UCSD-AML1 (cell line): ENCODE measurements at regions not wholly inside any gene's neighbourhood (a gene's known extent, or its start where the extent isn't known, plus 50 kb on each side); places are given as distances from the start of the nearest gene placed in this dataset.
A peak's percentile ranks its signal among the peaks of the same experiment; 100 is the strongest.
"Not testable (repeated sequence)": the region's sequence is repeated elsewhere in the genome, so short reads cannot be mapped to it uniquely, and the experiment has no call there.

Experiments used
- DNase-seq: peaks from one replicate; lab custom pipeline; 2025; ENCODE audit not compliant: unreplicated experiment; lab: John Stamatoyannopoulos, UW

DNA sequence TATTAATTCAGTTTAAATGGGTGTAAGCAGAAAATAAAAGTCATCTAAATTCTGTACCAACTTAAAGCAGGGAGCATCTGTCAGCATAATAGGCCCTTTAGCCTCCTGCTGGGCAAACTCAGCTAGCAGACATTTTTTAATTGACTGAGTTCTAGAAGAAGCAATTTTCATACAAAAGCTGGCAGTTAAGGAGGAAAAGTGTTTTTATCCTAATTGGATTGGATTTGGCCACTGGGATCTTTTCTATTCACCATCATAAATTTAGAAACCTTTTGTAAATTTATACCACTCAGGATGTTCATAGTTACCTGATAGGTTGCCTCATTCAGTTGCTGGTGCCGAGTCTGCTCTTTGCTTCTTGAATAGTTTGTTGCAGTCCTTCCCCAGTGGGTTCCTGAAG is 262.7 kb upstream of the FSIP2 start:
- no peak for DNase-seq

DNA sequence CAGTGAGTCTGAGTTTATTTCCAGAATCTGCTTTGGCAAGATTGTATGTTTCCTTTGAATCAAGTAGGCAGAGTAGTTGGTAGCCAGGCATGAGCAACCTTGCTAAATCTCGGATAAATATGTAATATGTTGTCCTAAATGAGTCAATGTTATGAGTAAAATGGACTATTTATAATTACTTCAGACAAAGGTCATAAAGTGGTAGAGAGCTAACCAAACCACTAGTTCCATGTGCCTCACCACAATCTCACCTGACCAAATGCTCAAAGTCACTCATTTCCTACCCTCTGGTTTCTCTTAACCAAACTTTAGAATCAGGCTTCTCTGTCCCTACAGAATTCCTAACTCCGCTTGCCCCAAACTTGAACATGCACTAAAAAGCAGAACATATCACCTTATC is 261.2 kb upstream of the FSIP2 start:
- no peak for DNase-seq

DNA sequence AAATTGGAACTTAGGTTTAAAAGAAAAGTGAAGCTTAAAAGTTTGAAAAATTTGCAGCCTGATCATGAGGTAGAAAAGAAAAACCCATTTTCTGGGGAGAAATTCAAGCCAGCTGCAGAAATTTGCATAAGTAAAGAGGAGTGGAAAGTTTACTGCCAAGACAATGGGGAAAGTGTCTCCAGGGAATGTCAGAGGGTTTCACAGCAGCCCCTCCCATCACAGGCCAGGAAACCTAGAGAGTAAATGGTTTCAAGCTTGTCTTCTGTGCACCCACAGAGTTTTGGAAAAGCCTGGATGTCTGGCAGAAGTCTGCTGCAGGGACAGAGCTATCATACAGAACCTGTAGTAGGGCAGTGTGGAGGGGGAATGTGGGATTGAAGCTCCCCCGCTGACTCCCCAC is 254.0 kb upstream of the FSIP2 start:
- no peak for DNase-seq

DNA sequence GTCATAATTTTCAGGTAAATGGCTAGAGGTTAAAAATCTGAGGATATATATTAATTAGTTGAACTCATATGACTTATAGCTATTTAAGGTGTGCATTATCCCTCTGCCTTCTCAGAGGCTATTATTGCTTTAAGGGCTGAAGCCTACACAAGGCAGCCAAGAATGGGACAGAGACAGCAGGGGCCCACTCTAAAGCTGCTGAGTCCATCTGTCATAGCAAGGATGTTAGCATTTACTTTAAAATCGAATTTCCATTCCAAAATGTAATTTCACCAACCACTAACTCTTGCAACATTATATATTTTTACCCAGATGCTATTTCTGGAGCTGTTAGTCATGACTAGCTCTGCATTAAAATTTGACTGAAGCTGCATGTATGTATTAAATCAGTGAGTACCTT is 236.3 kb upstream of the FSIP2 start:
- no peak for DNase-seq

DNA sequence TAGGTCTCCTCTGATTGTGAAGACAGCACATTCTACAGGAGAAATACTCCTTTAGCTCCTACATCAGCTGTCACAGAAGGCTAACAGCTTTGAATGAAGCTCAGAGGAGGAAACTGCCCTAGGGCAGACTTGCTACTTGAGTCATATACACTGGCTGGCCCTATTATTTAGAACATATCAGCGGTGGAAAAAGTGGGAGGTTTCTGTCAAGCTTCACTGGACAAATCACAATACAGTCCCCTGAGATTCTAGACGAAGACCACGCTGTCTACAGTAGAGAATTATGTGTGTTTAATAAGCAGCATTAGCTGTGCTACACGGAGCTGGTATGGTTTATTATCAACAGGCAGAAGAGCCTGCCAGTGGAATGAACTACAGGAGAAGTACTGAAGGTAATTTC is 230.9 kb upstream of the FSIP2 start:
- no peak for DNase-seq

DNA sequence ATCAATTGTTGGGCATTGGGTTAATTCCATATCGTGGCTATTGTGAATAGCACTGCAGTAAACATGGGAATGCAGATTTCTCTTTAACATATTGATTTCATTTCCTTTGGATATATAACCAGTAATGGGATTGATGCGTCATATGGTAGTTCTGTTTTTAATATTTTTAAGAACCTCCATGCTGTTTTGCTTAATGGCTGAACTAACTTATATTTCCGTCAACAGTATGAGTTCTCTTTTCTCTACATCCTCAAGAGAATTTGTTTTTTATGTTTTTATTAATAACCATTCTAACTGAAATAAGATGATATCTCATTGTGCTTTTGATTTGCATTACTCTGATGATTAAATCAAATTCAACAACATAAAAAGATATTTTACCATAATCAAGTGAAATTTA is 228.5 kb upstream of the FSIP2 start:
- DNase-seq: no peak

DNA sequence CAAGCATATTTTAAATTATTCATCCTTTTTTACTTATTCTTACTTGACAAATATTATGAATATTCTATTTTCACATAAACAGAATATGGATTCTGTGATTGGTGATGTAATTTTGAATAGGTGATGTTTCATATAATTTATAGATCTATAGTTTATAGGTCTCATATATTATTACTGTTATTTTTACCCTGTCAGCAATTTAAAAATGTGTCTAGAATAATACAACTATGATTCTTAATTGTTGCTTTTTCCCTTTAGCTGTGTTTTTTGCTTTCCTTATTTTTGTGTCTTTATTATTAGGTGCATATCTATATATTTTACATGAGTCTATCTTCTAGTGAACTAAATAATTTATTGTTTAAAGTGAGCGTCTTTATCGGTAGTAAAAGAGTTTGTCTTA is 226.7 kb upstream of the FSIP2 start:
- no peak for DNase-seq

DNA sequence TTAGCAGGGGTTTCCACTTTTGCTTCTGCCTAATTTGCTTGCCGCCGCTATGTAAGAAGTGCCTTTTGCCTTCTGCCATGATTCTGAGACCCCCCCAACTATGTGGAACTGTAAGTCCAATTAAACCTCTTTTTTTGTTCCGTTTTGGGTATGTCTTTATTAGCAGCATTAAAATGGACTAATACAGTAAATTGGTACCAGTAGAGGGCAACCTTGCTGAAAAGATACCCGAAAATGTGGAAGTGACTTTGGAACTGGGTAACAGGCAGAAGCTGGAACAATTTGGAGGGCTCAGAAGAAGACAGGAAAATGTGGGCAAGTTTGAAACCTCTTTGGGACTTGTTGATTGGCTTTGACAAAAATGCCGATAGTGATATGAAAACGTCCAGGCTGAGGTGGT is 216.1 kb upstream of the FSIP2 start:
- peak; percentile 4 for DNase-seq

DNA sequence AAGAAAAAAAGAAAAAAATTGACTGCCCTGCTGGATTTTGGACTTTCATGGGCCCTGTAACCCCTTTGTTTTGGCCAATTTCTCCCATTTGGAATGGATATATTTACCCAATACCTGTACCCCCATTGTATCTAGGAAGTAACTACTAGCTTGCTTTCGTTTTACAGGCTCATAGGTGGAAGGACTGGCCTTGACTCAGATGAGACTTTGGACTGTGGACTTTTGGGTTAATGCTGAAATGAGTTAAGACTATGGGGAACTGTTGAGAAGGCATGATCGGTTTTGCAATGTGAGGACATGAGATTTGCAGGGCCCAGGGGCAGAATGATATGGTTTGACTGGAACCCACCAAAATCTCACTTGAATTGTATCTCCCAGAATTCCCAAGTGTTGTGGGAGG is 214.4 kb upstream of the FSIP2 start:
- not testable (repeated sequence) for DNase-seq

DNA sequence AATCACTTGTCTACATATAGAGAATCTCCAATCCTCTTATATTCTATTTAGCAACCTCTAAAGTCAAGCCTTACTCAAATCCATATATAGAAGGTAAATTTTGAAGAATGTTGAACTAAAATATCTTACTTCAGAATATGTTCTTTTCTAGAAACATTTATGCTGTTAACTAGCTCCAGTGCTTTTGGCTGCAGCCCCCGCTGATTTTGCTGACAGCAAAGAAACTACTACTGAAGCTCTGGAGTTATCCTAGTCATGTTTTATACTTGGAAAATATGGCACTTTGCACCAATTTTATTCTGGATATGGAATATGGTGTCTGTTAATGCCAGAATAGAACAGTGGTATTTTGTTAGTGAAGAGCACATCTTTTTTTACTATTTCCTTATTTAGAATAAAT is 212.4 kb upstream of the FSIP2 start:
- no peak for DNase-seq

DNA sequence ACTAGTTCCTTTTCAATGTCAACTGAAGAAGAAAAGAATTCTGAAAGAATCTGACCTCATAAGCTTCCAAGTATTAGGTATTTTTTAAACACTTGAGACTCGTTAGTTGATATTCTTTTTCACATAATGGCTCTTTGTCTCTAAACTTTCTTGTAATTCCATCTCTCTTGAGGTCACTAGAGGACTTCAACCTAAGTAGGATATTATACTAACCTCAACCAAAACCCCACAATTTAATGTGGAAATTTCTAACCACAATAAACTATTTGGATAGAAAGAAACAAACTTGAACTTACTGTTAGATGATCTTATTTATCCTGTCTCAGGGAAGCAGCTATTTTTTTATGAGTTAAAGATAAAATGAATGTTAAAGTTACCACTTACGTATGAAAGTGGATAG is 206.9 kb upstream of the FSIP2 start:
- no peak for DNase-seq

DNA sequence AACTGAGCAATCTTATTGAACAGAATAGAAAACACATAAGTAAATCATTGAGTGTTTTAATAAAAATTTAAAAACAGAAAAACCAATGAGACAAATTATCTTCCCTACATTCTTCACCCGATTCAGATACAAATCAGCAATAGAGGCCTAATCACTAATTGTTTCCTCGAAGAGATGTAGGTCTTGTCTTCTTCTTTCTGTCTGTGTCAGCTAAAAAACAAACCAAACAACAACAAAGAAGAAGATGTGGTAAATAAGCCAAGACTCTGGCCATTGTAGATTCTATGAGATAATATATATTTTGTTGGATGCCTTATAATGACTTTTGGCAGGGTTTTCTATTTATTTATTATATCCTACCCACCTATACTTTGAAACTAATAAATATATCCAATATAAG is 200.9 kb upstream of the FSIP2 start:
- no peak for DNase-seq

DNA sequence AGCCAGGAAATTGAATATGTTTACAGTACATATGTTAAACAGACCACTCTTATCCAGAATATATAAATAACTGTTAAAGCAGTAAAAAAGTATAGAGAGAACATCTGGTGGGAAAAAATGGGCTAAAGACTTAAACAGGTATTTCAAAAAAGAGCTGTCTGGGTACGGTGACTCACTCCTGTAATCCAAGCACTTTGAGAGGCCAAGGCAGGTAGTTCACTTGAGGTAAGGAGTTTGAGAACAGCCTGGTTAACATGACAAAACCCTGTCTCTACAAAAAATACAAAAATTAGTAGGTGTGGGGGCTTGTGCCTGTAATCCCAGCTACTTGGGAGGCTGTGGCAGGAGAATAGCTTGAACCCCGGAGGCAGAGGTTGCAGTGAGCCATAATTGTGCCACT is 171.4 kb upstream of the FSIP2 start:
- DNase-seq: no peak

DNA sequence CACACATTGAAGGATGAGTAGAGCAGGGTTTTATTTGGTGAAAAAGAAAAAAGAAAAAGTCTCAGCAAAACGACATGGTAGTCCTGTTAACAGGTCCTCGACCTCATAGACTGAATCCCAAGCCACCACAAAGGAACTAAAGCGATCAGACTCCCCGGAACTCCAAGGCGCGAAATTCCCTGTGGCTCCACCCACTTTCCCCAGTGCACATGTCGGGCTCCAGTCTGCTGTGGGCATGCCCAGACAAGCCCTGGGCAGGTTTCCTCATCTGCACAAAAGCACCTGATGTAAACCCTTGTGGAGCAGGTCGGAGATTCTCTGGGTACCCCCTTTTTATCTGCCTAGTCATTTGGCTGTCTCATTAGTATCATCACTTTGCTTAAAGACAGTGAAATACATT is 170.7 kb upstream of the FSIP2 start:
- DNase-seq: peak; percentile 2

DNA sequence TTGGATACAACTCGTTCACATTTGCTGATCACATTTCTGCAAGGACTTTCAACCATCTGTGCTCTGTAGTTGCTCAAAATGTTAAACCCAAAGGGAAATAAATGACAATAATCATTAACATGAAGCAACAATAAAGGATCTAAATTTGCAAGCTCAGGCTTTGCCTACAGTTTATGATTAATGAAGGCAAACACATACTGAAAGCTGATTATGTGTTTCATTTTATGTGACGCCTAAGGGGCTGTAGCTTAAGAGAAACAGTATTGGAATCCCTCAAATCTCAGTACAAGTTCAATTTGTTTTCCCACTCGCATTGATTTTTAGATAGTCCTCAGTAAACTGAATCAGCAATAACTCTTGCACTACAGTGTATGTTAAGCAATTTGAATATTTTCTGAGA is 160.3 kb upstream of the FSIP2 start:
- no peak for DNase-seq

DNA sequence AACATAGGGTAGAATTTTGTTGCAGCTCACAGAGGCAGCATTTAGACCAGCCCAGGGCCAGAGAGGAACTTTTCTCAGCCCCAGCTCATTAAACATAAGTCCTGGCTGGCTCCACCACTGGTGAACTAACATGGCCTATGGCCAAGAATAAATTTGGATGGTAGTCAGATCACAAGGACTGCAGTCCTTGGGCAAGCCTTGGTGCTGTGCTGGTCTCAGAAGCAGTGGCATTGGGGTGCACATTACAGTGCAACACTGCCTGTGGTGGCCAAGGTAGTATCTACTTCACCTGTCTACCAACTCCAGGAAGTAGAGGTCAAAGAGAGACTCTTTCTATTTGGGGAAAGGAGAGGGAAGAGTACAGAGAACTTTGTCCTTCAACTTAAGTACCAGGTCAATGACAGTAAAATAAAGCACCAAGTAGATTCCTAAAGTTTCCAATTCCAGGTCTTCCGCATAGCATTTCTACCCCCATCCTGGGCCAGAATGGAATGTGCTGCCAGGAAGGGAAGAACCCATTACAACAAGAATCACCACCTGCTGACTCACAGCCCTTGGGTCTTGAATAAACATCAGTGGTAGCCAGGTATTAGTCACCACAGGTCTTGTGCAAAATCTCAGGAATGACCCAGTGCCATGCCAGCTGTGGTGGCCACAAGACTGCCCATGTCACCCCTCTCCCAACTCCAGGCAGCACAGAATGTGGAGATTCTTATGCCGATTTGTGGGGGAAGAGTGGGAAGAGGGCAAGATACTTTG is 155.4 kb upstream of the FSIP2 start:
- DNase-seq: no peak

DNA sequence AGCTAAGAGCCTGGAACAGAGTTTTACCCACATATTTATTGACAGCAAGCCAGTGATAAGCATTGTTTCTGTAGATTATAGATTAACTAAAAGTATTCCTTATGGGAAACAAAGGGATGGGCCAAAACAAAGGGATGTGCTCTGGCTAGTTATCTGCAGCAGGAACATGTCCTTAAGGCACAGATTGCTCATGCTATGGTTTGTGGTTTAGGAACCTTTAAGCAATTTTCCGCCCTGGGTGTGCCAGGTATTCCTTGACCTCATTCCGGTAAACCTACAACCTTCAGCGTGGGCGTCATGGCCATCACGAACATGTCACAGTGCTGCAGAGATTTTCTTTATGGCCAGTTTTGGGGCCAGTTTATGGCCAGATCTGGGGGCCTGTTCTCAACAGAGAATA is 153.4 kb upstream of the FSIP2 start:
- DNase-seq: not testable (repeated sequence)

DNA sequence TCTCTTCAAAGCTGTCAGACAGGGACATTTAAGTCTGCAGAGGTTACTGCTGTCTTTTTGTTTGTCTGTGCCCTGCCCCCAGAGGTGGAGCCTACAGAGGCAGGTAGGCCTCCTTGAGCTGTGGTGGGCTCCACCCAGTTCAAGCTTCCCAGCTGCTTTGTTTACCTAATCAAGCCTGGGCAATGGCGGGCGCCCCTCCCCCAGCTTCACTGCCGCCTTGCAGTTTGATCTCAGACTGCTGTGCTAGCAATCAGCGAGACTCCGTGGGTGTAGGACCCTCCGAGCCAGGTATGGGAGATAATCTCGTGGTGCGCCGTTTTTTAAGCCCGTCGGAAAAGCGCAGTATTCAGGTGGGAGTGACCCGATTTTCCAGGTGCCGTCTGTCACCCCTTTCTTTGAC is 147.3 kb upstream of the FSIP2 start:
- not testable (repeated sequence) for DNase-seq

DNA sequence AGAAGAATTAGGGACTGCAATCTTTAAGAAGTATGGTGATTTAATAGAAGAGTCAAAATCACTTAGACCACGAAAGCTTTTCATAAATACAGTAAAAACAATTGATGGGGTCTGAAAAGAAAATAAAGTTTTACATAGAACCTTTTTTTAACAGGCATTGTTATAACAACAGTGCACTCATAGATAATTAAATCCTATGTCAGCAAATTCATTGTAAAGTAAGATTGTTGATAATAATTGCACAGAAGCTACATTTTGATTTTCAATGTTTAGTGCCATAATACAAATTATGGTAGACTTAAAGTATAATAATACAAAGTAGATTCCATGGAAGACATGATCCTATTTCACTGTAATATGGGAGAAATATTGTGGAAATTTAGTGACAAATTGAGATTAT is 130.7 kb upstream of the FSIP2 start:
- no peak for DNase-seq

DNA sequence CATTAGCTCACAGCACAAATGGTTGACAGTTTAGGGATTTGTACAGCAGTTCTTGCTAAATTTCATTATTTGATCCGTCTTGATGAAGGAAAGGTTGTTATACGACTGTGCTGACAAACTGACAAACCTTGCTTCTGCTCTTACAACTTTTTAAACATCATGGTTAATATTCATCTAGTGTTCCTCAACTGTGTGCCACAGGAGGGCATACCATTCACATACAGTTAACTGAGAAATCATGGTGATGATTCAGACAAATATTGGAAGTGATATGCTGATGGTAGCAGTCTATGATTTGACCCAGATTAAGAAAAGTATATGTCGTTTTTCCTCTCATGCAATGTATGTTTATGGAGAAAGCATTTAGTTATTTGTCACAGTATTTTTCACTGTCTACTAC is 129.8 kb upstream of the FSIP2 start:
- no peak for DNase-seq

DNA sequence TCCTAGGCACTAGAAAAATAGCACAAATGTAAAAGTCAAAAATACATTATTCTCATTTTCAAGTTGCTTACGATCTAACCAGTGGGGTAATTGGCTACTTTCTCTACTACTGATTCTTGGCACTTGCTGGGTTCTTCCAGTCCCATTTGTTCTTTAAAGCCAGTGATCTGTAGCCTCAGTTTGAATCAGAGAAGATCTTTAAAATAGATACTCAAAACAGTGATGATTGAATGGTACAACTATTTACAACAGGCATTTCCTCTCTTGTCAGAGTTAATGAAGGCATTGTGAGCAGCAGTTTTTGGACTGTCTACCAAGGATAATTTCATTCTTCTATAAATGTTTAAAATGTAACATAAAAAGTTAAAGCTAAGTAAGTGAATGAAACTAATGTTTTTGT is 128.3 kb upstream of the FSIP2 start:
- no peak for DNase-seq

DNA sequence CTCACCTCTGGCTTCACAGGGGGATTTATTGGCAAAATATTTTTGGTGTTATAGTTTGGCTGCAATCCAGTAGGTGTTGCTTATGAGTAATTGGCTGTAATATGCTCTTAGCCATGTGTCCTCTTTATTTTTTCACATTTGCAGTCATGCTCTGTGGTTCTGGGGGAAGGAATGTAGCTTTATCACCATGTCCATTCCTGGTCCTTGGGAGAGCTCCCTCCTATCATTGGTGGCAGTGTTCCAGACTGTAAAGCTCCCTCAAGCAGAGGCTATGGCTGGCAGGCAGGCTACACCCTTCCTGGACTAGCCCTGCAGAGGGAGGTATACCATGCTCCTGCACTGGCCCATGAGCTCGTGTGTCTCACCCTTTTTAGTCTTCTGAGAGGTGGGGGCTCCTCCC is 120.0 kb upstream of the FSIP2 start:
- no peak for DNase-seq

DNA sequence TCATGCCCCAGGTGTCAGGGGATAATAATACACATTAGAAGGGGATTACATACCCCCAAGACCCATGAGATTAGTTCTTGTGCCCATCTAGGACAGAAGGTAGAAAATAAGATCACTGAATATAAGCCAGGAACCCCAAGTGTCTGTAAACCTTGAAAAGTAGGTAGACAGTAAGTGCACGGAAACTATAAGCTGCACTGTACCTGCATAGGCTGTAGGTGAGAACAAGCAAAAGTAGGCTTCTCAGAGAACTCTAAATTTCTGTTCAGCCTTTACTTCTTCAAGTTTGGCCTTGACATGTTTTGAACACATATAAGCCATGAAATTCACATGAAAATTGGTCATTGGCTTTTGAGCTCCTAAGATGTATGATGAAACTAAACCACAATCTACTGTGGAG is 113.0 kb upstream of the FSIP2 start:
- DNase-seq: no peak

DNA sequence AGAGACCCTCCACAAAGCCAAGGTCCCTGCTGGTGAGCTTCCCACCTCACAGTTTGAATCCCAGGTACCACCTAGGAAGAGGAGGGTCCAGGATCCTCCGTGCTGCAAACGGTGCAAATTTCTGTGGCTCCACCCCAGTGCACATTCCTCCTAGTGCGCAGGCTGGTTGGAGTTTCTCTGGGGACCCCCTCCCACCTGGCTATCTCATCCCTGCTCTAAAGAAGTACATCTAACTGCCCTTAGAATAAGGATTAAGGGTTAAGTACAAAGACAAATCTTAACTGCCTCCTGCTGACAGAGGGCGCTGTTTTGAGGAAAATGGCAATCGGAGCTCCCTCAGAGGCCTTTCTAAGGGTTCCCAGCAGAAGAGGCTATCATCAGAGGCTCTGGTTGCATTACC is 109.6 kb upstream of the FSIP2 start:
- DNase-seq: peak; percentile 21
